Neutrophil (primary cell): ENCODE measurements at regions not wholly inside any gene's neighbourhood (a gene's known extent, or its start where the extent isn't known, plus 50 kb on each side); places are given as distances from the start of the nearest gene placed in this dataset.
"Not testable (repeated sequence)": the region's sequence is repeated elsewhere in the genome, so short reads cannot be mapped to it uniquely, and the experiment has no call there.

Source experiments
- H3K27ac ChIP-seq: fragments of 200-600 bp; sonication (generic); 2 replicates; pipeline ENCODE4 v1.5.1; 2016; ENCODE audit warnings: mild to moderate bottlenecking, moderate library complexity
- H3K27me3 ChIP-seq: fragments of 200-600 bp; sonication (generic); 2 replicates; pipeline ENCODE4 v1.6.0; 2016; ENCODE audit warnings: mild to moderate bottlenecking
- H3K36me3 ChIP-seq: fragments of 200-600 bp; sonication (generic); 2 replicates; pipeline ENCODE4 v1.5.1; 2017
- H3K4me1 ChIP-seq, 2 experiments: fragments of 200-600 bp in 1 of 2; sonication (generic) in 1 of 2; 1 replicate in 1 of 2; 2 replicates in 1 of 2; pipeline versions ENCODE4 v1.5.1 to v1.6.1; 2013 to 2016; ENCODE audit warnings: low read depth in 1 of 2, low read length in 1 of 2, mild to moderate bottlenecking in 1 of 2, moderate library complexity in 1 of 2; ENCODE audit not compliant: control insufficient read depth in 1 of 2, insufficient read depth in 1 of 2
- H3K4me3 ChIP-seq, 2 experiments: fragments of 200-600 bp in 1 of 2; sonication (generic) in 1 of 2; 1 replicate in 1 of 2; 2 replicates in 1 of 2; pipeline ENCODE4 v1.5.1; 2013 to 2016; ENCODE audit warnings: low read depth in 1 of 2, low read length in 1 of 2, mild to moderate bottlenecking in 1 of 2, moderate library complexity in 1 of 2
- H3K9me3 ChIP-seq: fragments of 200-600 bp; sonication (generic); 2 replicates; pipeline ENCODE4 v1.5.1; 2016
- CTCF ChIP-seq: fragments of 200-600 bp; sonication (generic); IDR thresholded peaks from 2 replicates; pipeline ENCODE4 v1.5.1; 2016; ENCODE audit warnings: antibody characterized with exemption

GRCh38 chr4:3896441-3896840, 130.3 kb downstream of the ADRA2C start:
- H3K4me1 ChIP-seq: no peaks in the 10 kb centered on the region
- H3K27ac ChIP-seq: no peak overlapping the region
- no peaks in the 10 kb centered on the region for H3K36me3 ChIP-seq
- no peak overlapping the region for H3K4me3 ChIP-seq
- no peaks in the 10 kb centered on the region for H3K9me3 ChIP-seq
- peaks cover 5% of the 10 kb centered on the region for H3K27me3 ChIP-seq
- TF ChIP-seq CTCF: no peak

- not testable (repeated sequence) for H3K27me3 ChIP-seq, H3K9me3 ChIP-seq, H3K36me3 ChIP-seq, H3K4me1 ChIP-seq, H3K4me3 ChIP-seq, H3K27ac ChIP-seq
Measured at GRCh38 chr4:3896871-3897578, 130.8 kb downstream of the ADRA2C start.

- Histone ChIP-seq H3K4me3 (no peak overlapping the region), H3K27me3 (no peaks in the 10 kb centered on the region), H3K4me1 (no peaks in the 10 kb centered on the region), H3K27ac (no peak overlapping the region), H3K36me3 (no peaks in the 10 kb centered on the region), H3K9me3 (no peaks in the 10 kb centered on the region)
- TF ChIP-seq CTCF: no peak
Measured at GRCh38 chr4:3898098-3898497, 131.9 kb downstream of the ADRA2C start.

- H3K36me3 ChIP-seq, H3K27me3 ChIP-seq, H3K4me3 ChIP-seq, H3K27ac ChIP-seq, H3K4me1 ChIP-seq, H3K9me3 ChIP-seq: not testable (repeated sequence)
Measured at GRCh38 chr4:3898928-3899327, 132.7 kb downstream of the ADRA2C start.

- not testable (repeated sequence) for H3K27me3 ChIP-seq, H3K9me3 ChIP-seq, H3K4me1 ChIP-seq, H3K36me3 ChIP-seq, H3K27ac ChIP-seq, H3K4me3 ChIP-seq
Measured at GRCh38 chr4:3904264-3904955, 138.2 kb downstream of the ADRA2C start.

GRCh38 chr4:3909616-3910015, 143.4 kb downstream of the ADRA2C start:
- not testable (repeated sequence) for H3K4me1 ChIP-seq, H3K9me3 ChIP-seq, H3K27ac ChIP-seq, H3K36me3 ChIP-seq, H3K27me3 ChIP-seq, H3K4me3 ChIP-seq

GRCh38 chr4:3910161-3910950, 144.2 kb downstream of the ADRA2C start:
- H3K4me3 ChIP-seq, H3K27ac ChIP-seq, H3K36me3 ChIP-seq, H3K9me3 ChIP-seq, H3K27me3 ChIP-seq, H3K4me1 ChIP-seq: not testable (repeated sequence)
